Right renal cortex interstitium (tissue), 3 donors: ENCODE measurements at regions not wholly inside any gene's neighbourhood (a gene's known extent, or its start where the extent isn't known, plus 50 kb on each side); places are given as distances from the start of the nearest gene placed in this dataset.
A peak's percentile ranks its signal among the peaks of the same experiment; 100 is the strongest.

Experiments
- DNase-seq, 3 donors: peaks; one replicate each; pipeline ENCODE4 v3.0.0-alpha.2; 2013; ENCODE audit warnings: low read depth in 3 of 3, low spot score in 2 of 3

- DNase-seq: no peak
These were observed 199.3 kb downstream of the PCDH18 start for GRCh38 chr4:137333031-137333430.

- DNase-seq: no peak
These were observed 220.0 kb downstream of the PCDH18 start for GRCh38 chr4:137312257-137312656.

- no peak for DNase-seq
These were observed 221.5 kb downstream of the PCDH18 start for GRCh38 chr4:137310593-137311490.

GRCh38 chr4:137310166-137310565, 222.1 kb downstream of the PCDH18 start:
- no peak for DNase-seq

GRCh38 chr4:137309424-137309823, 222.9 kb downstream of the PCDH18 start:
- no peak for DNase-seq

GRCh38 chr4:137307806-137308205, 224.5 kb downstream of the PCDH18 start:
- DNase-seq: peak in 1 of 3 donors; percentile 16

GRCh38 chr4:137300776-137301175, 231.5 kb downstream of the PCDH18 start:
- DNase-seq: no peak

- DNase-seq: no peak
These were observed 233.0 kb downstream of the PCDH18 start for GRCh38 chr4:137299281-137299680.

GRCh38 chr4:137293281-137293680, 239.0 kb downstream of the PCDH18 start:
- no peak for DNase-seq

- no peak for DNase-seq
These were observed 248.6 kb downstream of the PCDH18 start for GRCh38 chr4:137283737-137284136.

- DNase-seq: no peak
These were observed 253.9 kb downstream of the PCDH18 start for GRCh38 chr4:137278431-137278830.

GRCh38 chr4:137274404-137274803, 257.9 kb downstream of the PCDH18 start:
- DNase-seq: no peak

- DNase-seq: no peak
These were observed 265.3 kb downstream of the PCDH18 start for GRCh38 chr4:137267024-137267423.

GRCh38 chr4:137266511-137266910, 265.8 kb downstream of the PCDH18 start:
- DNase-seq: no peak

GRCh38 chr4:137263206-137263605, 269.1 kb downstream of the PCDH18 start:
- no peak for DNase-seq

- no peak for DNase-seq
These were observed 278.3 kb downstream of the PCDH18 start for GRCh38 chr4:137253949-137254348.

GRCh38 chr4:137249112-137249511, 283.2 kb downstream of the PCDH18 start:
- no peak for DNase-seq

- DNase-seq: no peak
These were observed 293.7 kb downstream of the PCDH18 start for GRCh38 chr4:137238456-137239162.

- no peak for DNase-seq
These were observed 305.4 kb downstream of the PCDH18 start for GRCh38 chr4:137226900-137227299.

GRCh38 chr4:137226221-137226620, 306.1 kb downstream of the PCDH18 start:
- no peak for DNase-seq

- no peak for DNase-seq
These were observed 318.7 kb downstream of the PCDH18 start for GRCh38 chr4:137213372-137214173.
